GM23248 (cell line): ENCODE measurements at regions not wholly inside any gene's neighbourhood (a gene's known extent, or its start where the extent isn't known, plus 50 kb on each side); places are given as distances from the start of the nearest gene placed in this dataset.

ENCODE experiments used
- DNase-seq: peaks from one replicate; pipeline ENCODE4 v3.0.0-alpha.2; 2015
- H2AFZ ChIP-seq: fragments of 200-600 bp; sonication (generic); 2 replicates; pipeline ENCODE4 v1.6.1; 2016; ENCODE audit warnings: antibody characterized with exemption
- H3F3A ChIP-seq: fragments of 200-600 bp; sonication (generic); 2 replicates; pipeline ENCODE4 v1.6.1; 2016; ENCODE audit warnings: mild to moderate bottlenecking, antibody characterized with exemption, mixed run types; ENCODE audit not compliant: insufficient read depth
- H3K27ac ChIP-seq: fragments of 200-600 bp; sonication (generic); 2 replicates; pipeline ENCODE4 v1.5.1; 2016; ENCODE audit warnings: mild to moderate bottlenecking
- H3K27me3 ChIP-seq: fragments of 200-600 bp; sonication (generic); replicated peaks from 2 replicates; pipeline ENCODE4 v1.6.1; 2016; ENCODE audit warnings: mild to moderate bottlenecking; ENCODE audit not compliant: insufficient read depth
- H3K36me3 ChIP-seq: fragments of 200-600 bp; sonication (generic); 2 replicates; pipeline ENCODE4 v1.6.1; 2016; ENCODE audit warnings: low read depth, mild to moderate bottlenecking
- H3K4me1 ChIP-seq: fragments of 200-600 bp; sonication (generic); 2 replicates; pipeline ENCODE4 v1.6.1; 2016; ENCODE audit warnings: mild to moderate bottlenecking; ENCODE audit not compliant: insufficient read depth
- H3K4me2 ChIP-seq: fragments of 200-600 bp; sonication (generic); one replicate; pipeline ENCODE4 v1.6.1; 2016; ENCODE audit warnings: mild to moderate bottlenecking; ENCODE audit not compliant: unreplicated experiment
- H3K4me3 ChIP-seq: fragments of 200-600 bp; sonication (generic); 2 replicates; pipeline ENCODE4 v1.5.1; 2016; ENCODE audit warnings: mild to moderate bottlenecking
- H3K79me2 ChIP-seq: fragments of 200-600 bp; sonication (generic); 2 replicates; pipeline ENCODE4 v1.6.1; 2016; ENCODE audit warnings: mild to moderate bottlenecking; ENCODE audit not compliant: insufficient read depth
- H3K9ac ChIP-seq: fragments of 200-600 bp; sonication (generic); 2 replicates; pipeline ENCODE4 v1.6.1; 2016; ENCODE audit warnings: mild to moderate bottlenecking
- H3K9me2 ChIP-seq: fragments of 200-600 bp; sonication (generic); 2 replicates; pipeline ENCODE4 v1.6.1; 2016; ENCODE audit warnings: mixed run types, mild to moderate bottlenecking, moderate library complexity; ENCODE audit not compliant: insufficient read depth
- H3K9me3 ChIP-seq: fragments of 200-600 bp; sonication (generic); one replicate; pipeline ENCODE4 v1.6.1; 2017; ENCODE audit warnings: low read depth
- H4K20me1 ChIP-seq: fragments of 200-600 bp; sonication (generic); 2 replicates; pipeline ENCODE4 v1.6.0; 2016; ENCODE audit not compliant: insufficient read depth
- EZH2 ChIP-seq: fragments of 200-600 bp; sonication (generic); IDR thresholded peaks from 2 replicates; pipeline ENCODE4 v1.6.1; 2018; ENCODE audit warnings: antibody characterized with exemption, mild to moderate bottlenecking; ENCODE audit not compliant: insufficient read depth, poor library complexity, severe bottlenecking
- EZH2phosphoT487 ChIP-seq: fragments of 200-600 bp; sonication (generic); IDR thresholded peaks from 2 replicates; pipeline ENCODE4 v1.6.1; 2018; ENCODE audit warnings: antibody characterized with exemption, moderate library complexity, mild to moderate bottlenecking, low read depth; ENCODE audit not compliant: insufficient read depth
- WGBS, 2 experiments: methylation state at CpG; one replicate each; pipeline ENCODE4 v1.1.6; 2015 to 2017; ENCODE audit warnings: low lambda C conversion rate in 2 of 2, low coverage in 1 of 2; ENCODE audit errors: missing lambda C conversion rate in 2 of 2; 5-methylcytosine and 5-hydroxymethylcytosine counted together
- in situ Hi-C: fragments of 300-500 bp; cut with MboI; formaldehyde crosslinking; loops from 2 replicates; pipeline ENCODE4 v1.15.0; 2020

GRCh38 chr7:15829691-15830090, 143.2 kb upstream of the MEOX2 start:
- Histone ChIP-seq H3K27me3 (no peaks in the 10 kb centered on the region), H3K4me1 (no peaks in the 10 kb centered on the region), H3K9me3 (no peaks in the 10 kb centered on the region), H3K27ac (no peak overlapping the region), H3K4me2 (no peak overlapping the region), H3K79me2 (no peaks in the 10 kb centered on the region), H4K20me1 (no peaks in the 10 kb centered on the region), H2AFZ (no peak overlapping the region), H3K9me2 (no peaks in the 10 kb centered on the region), H3K4me3 (no peak overlapping the region), H3K36me3 (no peaks in the 10 kb centered on the region), H3K9ac (no peak overlapping the region), H3F3A (no peaks in the 10 kb centered on the region)
- DNase-seq: no peak
- in situ Hi-C loops: no loop called here
- 63 to 65% methylated on average over 3 of the region's 3 CpGs for WGBS, 2 experiments
- TF ChIP-seq EZH2 (no peak), EZH2phosphoT487 (no peak)

GRCh38 chr7:15828881-15829280, 142.4 kb upstream of the MEOX2 start:
- TF ChIP-seq EZH2 (no peak), EZH2phosphoT487 (no peak)
- Histone ChIP-seq H3K4me1 (no peaks in the 10 kb centered on the region), H3K9me3 (no peaks in the 10 kb centered on the region), H3K9me2 (no peaks in the 10 kb centered on the region), H3K27ac (no peak overlapping the region), H3K27me3 (no peaks in the 10 kb centered on the region), H4K20me1 (no peaks in the 10 kb centered on the region), H2AFZ (no peak overlapping the region), H3K79me2 (no peaks in the 10 kb centered on the region), H3K4me3 (no peak overlapping the region), H3K4me2 (no peak overlapping the region), H3K9ac (no peak overlapping the region), H3K36me3 (no peaks in the 10 kb centered on the region), H3F3A (no peaks in the 10 kb centered on the region)
- in situ Hi-C loops: no loop called here
- WGBS, 2 experiments: 86 to 91% methylated on average over 3 of the region's 3 CpGs
- no peak for DNase-seq

- Histone ChIP-seq H3K9me3 (no peaks in the 10 kb centered on the region), H3K27ac (no peak overlapping the region), H3K79me2 (no peaks in the 10 kb centered on the region), H2AFZ (no peak overlapping the region), H3K4me1 (peaks cover 4% of the 10 kb centered on the region), H3K9me2 (no peaks in the 10 kb centered on the region), H3K4me3 (no peak overlapping the region), H4K20me1 (no peaks in the 10 kb centered on the region), H3K36me3 (no peaks in the 10 kb centered on the region), H3K4me2 (no peak overlapping the region), H3K27me3 (no peaks in the 10 kb centered on the region), H3F3A (no peaks in the 10 kb centered on the region), H3K9ac (no peak overlapping the region)
- WGBS, 2 experiments: 11 to 19% methylated on average over 4 of the region's 4 CpGs
- in situ Hi-C loops: no loop called here
- DNase-seq: peak; percentile 25
- TF ChIP-seq EZH2: no peak
- TF ChIP-seq EZH2phosphoT487: no peak
Measured at GRCh38 chr7:15821484-15822427, 135.3 kb upstream of the MEOX2 start.

GRCh38 chr7:15820319-15820718, 133.8 kb upstream of the MEOX2 start:
- H4K20me1 ChIP-seq: no peaks in the 10 kb centered on the region
- no peak overlapping the region for H3K4me2 ChIP-seq
- H3F3A ChIP-seq: no peaks in the 10 kb centered on the region
- no peak overlapping the region for H3K9ac ChIP-seq
- H3K4me3 ChIP-seq: no peak overlapping the region
- no peaks in the 10 kb centered on the region for H3K9me3 ChIP-seq
- 92% methylated on average over 4 of the region's 4 CpGs for WGBS, 2 experiments
- H3K27me3 ChIP-seq: no peaks in the 10 kb centered on the region
- no peak overlapping the region for H3K27ac ChIP-seq
- no peaks in the 10 kb centered on the region for H3K79me2 ChIP-seq
- H2AFZ ChIP-seq: no peak overlapping the region
- in situ Hi-C loops: no loop called here
- peaks cover 4% of the 10 kb centered on the region for H3K4me1 ChIP-seq
- H3K9me2 ChIP-seq: no peaks in the 10 kb centered on the region
- no peak for TF ChIP-seq EZH2
- TF ChIP-seq EZH2phosphoT487: no peak
- no peak for DNase-seq
- H3K36me3 ChIP-seq: no peaks in the 10 kb centered on the region
